ENCODE measurements at regions not wholly inside any gene's neighbourhood (a gene's known extent, or its start where the extent isn't known, plus 50 kb on each side); places are given as distances from the start of the nearest gene placed in this dataset.

GRCh38 chr14:87688524-87688923 lies 304.5 kb downstream of the GALC start:
- TF ChIP-seq RAD21 (conservative IDR thresholded peaks at IDR 0.05) (no peak), POLR2AphosphoS5 (IDR thresholded peaks at IDR 0.05) (no peak), REST (IDR thresholded peaks at IDR 0.05; ENCODE audit: borderline replicate concordance) (no peak), MXI1 (conservative IDR thresholded peaks at IDR 0.05; ENCODE audit: poor library complexity, severe bottlenecking) (no peak), CTCF (IDR thresholded peaks at IDR 0.05; ENCODE audit: poor library complexity, severe bottlenecking) (no peak), TAF1 (IDR thresholded peaks at IDR 0.05; ENCODE audit: low read depth) (no peak), EZH2 (IDR thresholded peaks at IDR 0.05; ENCODE audit: borderline replicate concordance, insufficient read depth, low read length, poor library complexity, severe bottlenecking) (no peak), SMC3 (conservative IDR thresholded peaks at IDR 0.05; ENCODE audit: poor library complexity) (no peak), EP300 (conservative IDR thresholded peaks at IDR 0.05; ENCODE audit: poor library complexity, severe bottlenecking) (no peak)
- no peak overlapping the region for H2AFZ ChIP-seq (ENCODE audit: low read depth, low read length)
- no peaks in the 10 kb centered on the region for H3K79me2 ChIP-seq (replicated peaks; ENCODE audit: insufficient read depth, low read length)
- no peaks in the 10 kb centered on the region for H3K9me2 ChIP-seq (ENCODE audit: insufficient read depth, low read length)
- H3K4me3 ChIP-seq (ENCODE audit: low read length), result no peak overlapping the region
- H3K27me3 ChIP-seq (ENCODE audit: insufficient read depth, low read depth, low read length), result no peaks in the 10 kb centered on the region
- H3K9me3 ChIP-seq (ENCODE audit: low read length), result no peaks in the 10 kb centered on the region
- no peaks in the 10 kb centered on the region for H4K20me1 ChIP-seq (ENCODE audit: insufficient read depth)
- no peak overlapping the region for H3K27ac ChIP-seq (ENCODE audit: low read length)
- H3K9ac ChIP-seq (ENCODE audit: low read length), result no peak overlapping the region
- no peak overlapping the region for H3K4me2 ChIP-seq (ENCODE audit: low read length)
- H3K36me3 ChIP-seq (ENCODE audit: insufficient read depth, low read length), result no peaks in the 10 kb centered on the region
- H3F3A ChIP-seq (ENCODE audit: insufficient read depth, low read length, poor library complexity, severe bottlenecking), result no peaks in the 10 kb centered on the region

- H2AFZ ChIP-seq (ENCODE audit: low read depth, low read length), result no peak overlapping the region
- no peaks in the 10 kb centered on the region for H3K27me3 ChIP-seq (ENCODE audit: insufficient read depth, low read depth, low read length)
- no peaks in the 10 kb centered on the region for H3F3A ChIP-seq (ENCODE audit: insufficient read depth, low read length, poor library complexity, severe bottlenecking)
- H3K36me3 ChIP-seq (ENCODE audit: insufficient read depth, low read length), result no peaks in the 10 kb centered on the region
- no peak overlapping the region for H3K4me3 ChIP-seq (ENCODE audit: low read length)
- H3K9me2 ChIP-seq (ENCODE audit: insufficient read depth, low read length), result no peaks in the 10 kb centered on the region
- H3K9me3 ChIP-seq (ENCODE audit: low read length), result no peaks in the 10 kb centered on the region
- H3K79me2 ChIP-seq (replicated peaks; ENCODE audit: insufficient read depth, low read length), result no peaks in the 10 kb centered on the region
- no peak overlapping the region for H3K27ac ChIP-seq (ENCODE audit: low read length)
- no peaks in the 10 kb centered on the region for H4K20me1 ChIP-seq (ENCODE audit: insufficient read depth)
- no peak overlapping the region for H3K4me2 ChIP-seq (ENCODE audit: low read length)
- H3K9ac ChIP-seq (ENCODE audit: low read length), result no peak overlapping the region
- TF ChIP-seq EP300 (conservative IDR thresholded peaks at IDR 0.05; ENCODE audit: poor library complexity, severe bottlenecking), result no peak
- TF ChIP-seq RAD21 (conservative IDR thresholded peaks at IDR 0.05), result no peak
- no peak for TF ChIP-seq EZH2 (IDR thresholded peaks at IDR 0.05; ENCODE audit: borderline replicate concordance, insufficient read depth, low read length, poor library complexity, severe bottlenecking)
- TF ChIP-seq REST (IDR thresholded peaks at IDR 0.05; ENCODE audit: borderline replicate concordance), result no peak
- TF ChIP-seq TAF1 (IDR thresholded peaks at IDR 0.05; ENCODE audit: low read depth), result no peak
- TF ChIP-seq MXI1 (conservative IDR thresholded peaks at IDR 0.05; ENCODE audit: poor library complexity, severe bottlenecking), result no peak
- no peak for TF ChIP-seq CTCF (IDR thresholded peaks at IDR 0.05; ENCODE audit: poor library complexity, severe bottlenecking)
These were observed 305.6 kb downstream of the GALC start for GRCh38 chr14:87687420-87687819.
